Fibroblast of mammary gland (primary cell): ENCODE measurements at regions not wholly inside any gene's neighbourhood (a gene's known extent, or its start where the extent isn't known, plus 50 kb on each side); places are given as distances from the start of the nearest gene placed in this dataset.
A peak's percentile ranks its signal among the peaks of the same experiment; 100 is the strongest.

Experiments
- DNase-seq: peaks from one replicate; pipeline ENCODE4 v3.0.0-alpha.2; 2010; ENCODE audit warnings: low read depth
- H3K4me3 ChIP-seq: 2 replicates; pipeline ENCODE4 v1.5.1; 2011; ENCODE audit warnings: low read depth, mild to moderate bottlenecking, low read length, moderate library complexity; ENCODE audit not compliant: control insufficient read depth
- TF ChIP-seq, protein P1 (sequence below): conservative IDR thresholded peaks from 2 replicates; pipeline ENCODE4 v1.5.1; 2011; ENCODE audit warnings: low read depth, low read length, inconsistent platforms; ENCODE audit not compliant: control insufficient read depth, insufficient read depth

DNA sequence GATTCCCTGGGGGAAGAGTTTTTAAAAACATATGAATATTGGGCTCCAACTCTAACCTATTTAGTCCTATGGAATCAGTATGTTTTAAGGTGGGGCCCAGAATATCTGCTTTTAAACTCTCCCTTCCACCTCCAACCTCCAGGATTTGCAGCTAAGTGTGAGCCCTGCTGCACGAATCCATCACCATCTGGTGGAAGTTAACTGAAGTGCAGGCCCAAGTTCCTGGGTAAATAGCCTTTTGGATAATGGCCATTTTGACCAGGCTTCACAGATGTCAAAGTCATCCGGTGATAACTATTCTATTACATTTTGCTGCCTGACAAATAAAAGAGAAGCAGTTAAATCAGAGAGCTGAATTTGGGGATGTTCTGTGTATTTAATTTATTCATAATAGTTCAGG is 58.1 kb upstream of the RMST start:
- H3K4me3 ChIP-seq, result no peak overlapping the region
- TF ChIP-seq, protein P1, sequence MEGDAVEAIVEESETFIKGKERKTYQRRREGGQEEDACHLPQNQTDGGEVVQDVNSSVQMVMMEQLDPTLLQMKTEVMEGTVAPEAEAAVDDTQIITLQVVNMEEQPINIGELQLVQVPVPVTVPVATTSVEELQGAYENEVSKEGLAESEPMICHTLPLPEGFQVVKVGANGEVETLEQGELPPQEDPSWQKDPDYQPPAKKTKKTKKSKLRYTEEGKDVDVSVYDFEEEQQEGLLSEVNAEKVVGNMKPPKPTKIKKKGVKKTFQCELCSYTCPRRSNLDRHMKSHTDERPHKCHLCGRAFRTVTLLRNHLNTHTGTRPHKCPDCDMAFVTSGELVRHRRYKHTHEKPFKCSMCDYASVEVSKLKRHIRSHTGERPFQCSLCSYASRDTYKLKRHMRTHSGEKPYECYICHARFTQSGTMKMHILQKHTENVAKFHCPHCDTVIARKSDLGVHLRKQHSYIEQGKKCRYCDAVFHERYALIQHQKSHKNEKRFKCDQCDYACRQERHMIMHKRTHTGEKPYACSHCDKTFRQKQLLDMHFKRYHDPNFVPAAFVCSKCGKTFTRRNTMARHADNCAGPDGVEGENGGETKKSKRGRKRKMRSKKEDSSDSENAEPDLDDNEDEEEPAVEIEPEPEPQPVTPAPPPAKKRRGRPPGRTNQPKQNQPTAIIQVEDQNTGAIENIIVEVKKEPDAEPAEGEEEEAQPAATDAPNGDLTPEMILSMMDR, result peak; percentile 59
- DNase-seq, result peak; percentile 25

DNA sequence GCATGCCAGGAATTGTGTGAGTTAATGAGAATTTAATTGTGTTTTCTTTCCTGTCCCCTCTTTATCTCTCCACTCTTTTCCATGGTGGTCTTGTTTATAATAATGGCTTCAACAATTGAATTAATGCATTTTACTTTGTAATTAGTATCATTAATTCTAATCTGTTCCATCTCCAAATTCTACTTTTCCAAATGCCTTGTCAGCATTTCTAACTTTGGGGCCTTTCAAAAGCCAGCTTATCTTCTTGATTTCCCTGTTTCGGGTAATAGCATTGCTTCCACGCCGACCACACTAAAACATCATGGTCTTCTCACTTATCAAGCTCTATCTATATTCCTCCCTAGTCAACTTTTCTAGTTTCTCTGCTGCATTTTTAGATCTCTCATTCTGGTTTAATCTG is 54.2 kb upstream of the RMST start:
- no peak for DNase-seq
- TF ChIP-seq, protein P1, result no peak

DNA sequence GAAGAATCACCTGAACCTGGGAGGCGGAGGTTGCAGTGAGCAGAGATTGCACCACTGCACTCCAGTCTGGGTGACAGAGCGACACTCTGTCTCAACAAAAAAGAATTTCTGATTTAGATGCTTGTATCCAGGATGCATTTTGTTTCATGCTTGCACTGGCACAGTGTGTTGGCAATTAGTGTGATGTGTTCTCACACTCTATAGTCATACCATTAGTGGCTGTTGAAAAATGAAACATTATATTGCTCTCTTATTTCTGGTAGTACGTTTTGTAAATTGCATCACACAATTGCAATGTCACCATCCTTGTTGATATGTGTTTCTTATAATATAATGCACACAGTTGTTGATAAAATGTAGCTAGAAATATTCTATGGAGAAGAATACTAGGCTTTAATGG is 51.3 kb upstream of the RMST start:
- DNase-seq, result no peak
- no peak overlapping the region for H3K4me3 ChIP-seq
- TF ChIP-seq, protein P1, result no peak

More for the DNA sequence above, 54.2 kb upstream of the RMST start:
- H3K4me3 ChIP-seq, result no peak overlapping the region
